Stimulated activated CD4-positive, alpha-beta T cell treated with anti-CD3 and anti-CD28 coated beads, Interleukin-12 subunit alpha, Interleukin-12 subunit beta, amount 100 ng/mL, for 48 hours (primary cell): ENCODE measurements at regions not wholly inside any gene's neighbourhood (a gene's known extent, or its start where the extent isn't known, plus 50 kb on each side); places are given as distances from the start of the nearest gene placed in this dataset.

ENCODE experiments used
- DNase-seq, 3 donors: peaks; one replicate each; pipeline ENCODE4 v3.0.0-alpha.2; 2020; ENCODE audit warnings: low read depth in 2 of 3, low spot score in 1 of 3

GRCh38 chr7:54846273-54846672, 87.3 kb upstream of the SEC61G start:
- no peak for DNase-seq

GRCh38 chr7:54847921-54848320, 88.9 kb upstream of the SEC61G start:
- DNase-seq, result no peak

- DNase-seq, result no peak
Observed at GRCh38 chr7:54856856-54857255, 97.8 kb upstream of the SEC61G start.

- DNase-seq, result no peak
Observed at GRCh38 chr7:54857294-54857693, 98.3 kb upstream of the SEC61G start.

GRCh38 chr7:54858008-54858692, 99.1 kb upstream of the SEC61G start:
- no peak for DNase-seq

GRCh38 chr7:54859066-54859465, 100.1 kb upstream of the SEC61G start:
- DNase-seq, result no peak

GRCh38 chr7:54859545-54859944, 100.5 kb upstream of the SEC61G start:
- no peak for DNase-seq

GRCh38 chr7:54860003-54860775, 101.2 kb upstream of the SEC61G start:
- DNase-seq, result no peak

- no peak for DNase-seq
Observed at GRCh38 chr7:54860843-54861242, 101.8 kb upstream of the SEC61G start.

GRCh38 chr7:54864663-54865062, 105.7 kb upstream of the SEC61G start:
- no peak for DNase-seq

- DNase-seq, result no peak
Observed at GRCh38 chr7:54869523-54869922, 110.5 kb upstream of the SEC61G start.

- DNase-seq, result no peak
Observed at GRCh38 chr7:54874804-54875203, 115.8 kb upstream of the SEC61G start.

GRCh38 chr7:54877683-54878082, 118.7 kb upstream of the SEC61G start:
- DNase-seq, result no peak

- DNase-seq, result no peak
Observed at GRCh38 chr7:54878339-54878738, 119.3 kb upstream of the SEC61G start.

GRCh38 chr7:54879776-54880175, 120.8 kb upstream of the SEC61G start:
- DNase-seq, result no peak

- no peak for DNase-seq
Observed at GRCh38 chr7:54880326-54880989, 121.4 kb upstream of the SEC61G start.

GRCh38 chr7:54881816-54882520, 123.0 kb upstream of the SEC61G start:
- no peak for DNase-seq

GRCh38 chr7:54882694-54883093, 123.7 kb upstream of the SEC61G start:
- DNase-seq, result no peak

- no peak for DNase-seq
Observed at GRCh38 chr7:54883576-54883975, 124.6 kb upstream of the SEC61G start.

- DNase-seq, result no peak
Observed at GRCh38 chr7:54885285-54885684, 126.3 kb upstream of the SEC61G start.

GRCh38 chr7:54888067-54888733, 129.2 kb upstream of the SEC61G start:
- no peak for DNase-seq
